Frontal cortex (tissue), 3 donors: ENCODE measurements at regions not wholly inside any gene's neighbourhood (a gene's known extent, or its start where the extent isn't known, plus 50 kb on each side); places are given as distances from the start of the nearest gene placed in this dataset.
"Not testable (repeated sequence)": the region's sequence is repeated elsewhere in the genome, so short reads cannot be mapped to it uniquely, and the experiment has no call there.

Experiments
- DNase-seq, 2 donors: peaks; one replicate each; pipeline ENCODE4 v3.0.0; 2012; ENCODE audit warnings: low spot score in 2 of 2
- FAIRE-seq: peaks from 2 replicates; lab custom pipeline; 2012; peaks lifted over from hg19 to GRCh38; lab: Jason Lieb, UNC
- donor health status: control.
- donor health status: control.
- donor health status: control.

DNA sequence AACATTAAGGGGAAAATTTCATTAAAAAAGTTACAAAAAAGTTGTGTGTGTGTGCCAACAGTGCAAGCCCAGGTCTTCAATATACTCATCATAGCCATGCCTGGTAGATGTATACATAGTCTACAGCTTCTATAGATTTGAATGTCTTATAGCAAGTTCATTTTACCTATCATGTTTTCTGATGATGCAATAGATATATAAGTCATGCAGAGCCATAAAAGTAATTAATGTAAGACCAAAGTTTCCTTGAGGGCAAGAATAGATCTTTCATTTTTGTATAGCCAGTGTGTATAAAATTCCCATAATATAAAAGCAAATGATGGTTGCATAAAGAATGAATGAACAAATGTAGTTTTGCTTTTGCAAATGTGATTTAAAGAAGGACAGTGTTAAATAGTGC, 1138.4 kb downstream of the TBL1XR1 start:
- DNase-seq (no peak), FAIRE-seq (no peak)

DNA sequence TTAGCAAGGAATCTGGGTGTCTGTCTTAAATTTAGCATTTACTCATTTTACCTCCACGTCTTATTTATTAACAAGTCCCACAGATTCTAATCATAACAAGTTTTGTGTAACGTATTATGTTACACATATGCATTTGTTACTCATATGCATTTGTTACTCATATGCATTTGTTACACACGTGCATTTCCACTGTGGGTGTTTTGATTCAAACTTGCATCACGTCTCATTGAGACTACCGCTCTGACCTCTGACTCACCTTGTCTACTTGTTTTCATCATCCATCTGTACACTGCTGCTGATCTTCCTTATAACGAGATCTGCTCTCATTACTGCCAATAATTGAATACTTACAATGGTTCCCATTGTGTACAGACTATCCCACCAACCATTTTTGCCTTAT, 1141.4 kb downstream of the TBL1XR1 start:
- DNase-seq (no peak), FAIRE-seq (no peak)

DNA sequence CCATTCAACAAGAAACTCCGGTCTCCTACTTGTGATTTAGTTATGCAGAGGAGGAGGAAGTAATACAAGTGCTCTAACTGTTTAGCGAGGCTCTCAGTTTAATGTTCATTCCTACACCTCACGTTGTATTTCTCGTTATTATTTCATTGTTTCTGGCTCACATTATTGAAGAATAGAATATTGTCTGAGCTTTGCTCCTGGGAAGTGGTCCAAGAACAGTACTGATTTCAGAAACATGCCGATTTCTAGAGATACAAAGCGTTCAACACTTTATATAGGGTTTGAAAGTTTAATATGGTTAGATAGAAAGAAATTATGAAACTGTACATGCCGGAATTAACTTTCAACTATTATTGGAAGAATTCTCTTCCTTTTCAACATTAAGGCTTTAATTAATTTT, 1145.5 kb downstream of the TBL1XR1 start:
- FAIRE-seq (no peak), DNase-seq (no peak)

DNA sequence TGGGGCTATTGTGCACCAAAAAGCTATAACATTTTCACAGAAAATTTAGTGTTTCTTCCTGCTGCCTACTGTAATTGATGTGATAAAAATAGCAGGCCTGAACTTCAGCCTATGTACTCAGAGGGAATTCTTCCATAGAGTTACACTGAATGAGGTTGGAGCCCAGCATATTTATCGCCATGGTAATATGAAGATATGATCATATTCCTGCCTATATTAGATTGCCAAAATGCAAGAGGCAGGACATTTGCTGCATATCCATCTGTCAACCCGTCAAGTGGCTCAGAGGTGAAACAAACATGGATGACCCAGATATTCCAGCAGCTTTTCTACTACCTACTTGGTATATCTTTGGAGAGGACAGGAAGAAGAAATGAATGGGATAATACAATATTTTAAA, 1150.6 kb downstream of the TBL1XR1 start:
- FAIRE-seq: no peak
- no peak for DNase-seq

DNA sequence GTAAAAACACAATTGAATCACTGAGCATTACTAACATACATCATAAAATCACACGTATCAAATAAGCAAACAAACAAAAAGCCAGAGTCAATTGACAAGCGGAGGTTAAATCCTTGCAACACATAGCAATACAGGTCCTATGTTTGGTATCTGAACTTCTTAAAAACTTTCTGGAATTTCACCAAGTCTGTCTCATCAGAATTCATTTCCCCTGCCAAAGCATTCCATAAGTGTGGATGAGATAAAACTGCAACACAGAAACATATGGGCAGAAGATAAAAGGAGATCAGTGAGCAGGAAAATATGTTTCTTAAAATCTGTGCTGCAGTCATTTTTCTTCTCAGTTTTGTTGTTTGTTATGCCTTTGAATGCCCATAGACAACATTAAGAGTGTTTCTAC, 1155.5 kb downstream of the TBL1XR1 start:
- DNase-seq (no peak), FAIRE-seq (no peak)

DNA sequence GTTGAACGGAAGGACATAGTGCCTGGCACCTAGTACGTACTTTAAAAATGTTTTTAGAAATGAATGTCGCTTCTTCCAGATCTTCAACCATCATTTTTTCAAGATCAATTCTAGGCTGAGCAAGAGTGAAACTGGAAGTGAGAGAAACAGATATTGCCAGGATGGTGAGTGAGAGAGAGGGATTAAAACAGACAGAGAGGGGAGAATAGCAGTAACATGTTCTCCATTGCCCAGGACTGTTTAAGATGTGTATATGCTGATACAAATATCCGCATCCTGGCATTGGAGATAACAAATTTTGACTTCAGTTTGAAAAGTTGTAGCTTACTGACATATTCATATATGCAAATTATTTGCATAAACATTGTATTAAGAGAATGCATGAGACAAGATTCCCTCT, 1156.1 kb downstream of the TBL1XR1 start:
- DNase-seq: no peak
- no peak for FAIRE-seq

DNA sequence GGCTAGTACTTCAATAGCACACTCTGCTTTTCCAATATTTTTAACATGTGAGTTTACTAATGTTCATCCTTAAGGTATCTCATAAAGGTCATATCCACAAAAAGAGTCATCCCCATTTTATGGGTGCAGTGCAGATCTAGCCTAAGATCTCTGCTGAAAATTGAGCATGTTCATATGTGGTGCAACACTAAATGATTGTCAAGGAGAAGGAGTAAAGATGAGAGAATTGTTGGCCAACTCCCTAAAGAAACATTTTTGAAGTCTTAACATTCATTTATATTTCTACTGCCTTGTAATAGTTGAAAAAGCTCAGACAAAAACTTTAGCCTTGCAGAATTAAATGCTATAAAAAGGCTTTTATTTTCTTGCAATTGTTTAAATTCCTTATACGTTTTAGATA, 1159.6 kb downstream of the TBL1XR1 start:
- DNase-seq (no peak), FAIRE-seq (no peak)

DNA sequence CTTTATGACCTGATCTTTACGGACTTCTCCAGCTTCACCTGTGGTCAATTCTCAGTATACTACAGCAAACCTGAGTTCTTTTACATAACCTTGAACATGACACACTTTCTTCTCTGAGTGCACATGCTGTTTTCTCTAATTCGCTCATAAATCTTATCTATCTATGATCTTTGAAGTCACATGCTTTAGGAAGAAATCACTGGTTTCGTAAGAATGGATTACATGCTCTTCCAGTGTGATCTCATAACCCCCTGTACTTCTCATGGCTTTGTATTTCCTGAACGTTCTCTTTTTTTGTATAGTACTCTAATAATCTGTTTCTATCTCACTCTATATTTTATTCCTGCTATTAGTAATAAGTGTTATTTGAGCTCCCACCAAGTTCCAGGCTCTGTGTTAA, 1165.2 kb downstream of the TBL1XR1 start:
- no peak for FAIRE-seq
- no peak for DNase-seq

DNA sequence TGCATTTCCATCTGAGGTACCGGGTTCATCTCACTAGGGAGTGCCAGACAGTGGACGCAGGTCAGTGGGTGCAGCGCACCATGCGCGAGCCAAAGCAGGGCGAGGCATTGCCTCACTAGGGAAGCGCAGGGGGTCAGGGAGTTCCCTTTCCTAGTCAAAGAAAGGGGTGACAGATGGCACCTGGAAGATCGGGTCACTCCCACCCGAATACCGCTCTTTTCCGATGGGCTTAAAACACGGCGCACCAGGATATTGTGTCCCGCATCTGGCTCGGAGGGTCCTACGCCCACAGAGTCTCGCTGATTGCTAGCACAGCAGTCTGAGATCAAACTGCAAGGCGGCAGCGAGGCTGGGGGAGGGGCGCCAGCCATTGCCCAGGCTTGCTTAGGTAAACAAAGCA, 1157.1 kb downstream of the NAALADL2 start:
- not testable (repeated sequence) for FAIRE-seq, DNase-seq

DNA sequence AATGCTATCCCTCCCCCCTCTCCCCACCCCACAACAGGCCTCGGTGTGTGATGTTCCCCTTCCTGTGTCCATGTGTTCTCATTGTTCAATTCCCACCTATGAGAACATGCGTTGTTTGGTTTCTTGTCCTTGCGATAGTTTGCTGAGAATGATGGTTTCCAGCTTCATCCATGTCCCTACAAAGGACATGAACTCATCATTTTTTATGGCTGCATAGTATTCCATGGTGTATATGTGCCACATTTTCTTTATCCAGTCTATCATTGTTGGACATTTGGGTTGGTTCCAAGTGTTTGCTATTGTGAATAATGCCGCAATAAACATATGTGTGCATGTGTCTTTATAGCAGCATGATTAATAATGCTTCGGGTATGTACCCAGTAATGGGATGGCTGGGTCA, 1156.1 kb downstream of the NAALADL2 start:
- not testable (repeated sequence) for DNase-seq

DNA sequence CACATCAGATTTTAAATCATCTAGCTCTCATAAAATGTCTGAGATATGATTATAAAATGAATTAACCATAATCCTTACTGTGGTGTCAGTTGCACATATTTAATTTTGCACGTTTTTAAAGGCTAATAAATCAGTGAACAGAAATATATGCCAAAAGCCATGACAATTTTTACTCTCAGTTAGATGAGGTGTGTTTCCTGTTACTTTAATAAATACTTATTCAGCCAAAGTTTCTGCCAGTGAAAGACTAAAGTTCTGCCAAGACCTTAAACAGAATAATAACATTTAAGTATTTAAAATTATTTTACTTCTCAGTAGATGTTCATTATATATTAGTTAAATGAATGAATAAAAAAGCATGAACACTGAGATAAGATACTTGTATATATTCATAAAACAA, 1150.1 kb downstream of the NAALADL2 start:
- no peak for DNase-seq

More for the DNA sequence above, 1156.1 kb downstream of the NAALADL2 start:
- not testable (repeated sequence) for FAIRE-seq

DNA sequence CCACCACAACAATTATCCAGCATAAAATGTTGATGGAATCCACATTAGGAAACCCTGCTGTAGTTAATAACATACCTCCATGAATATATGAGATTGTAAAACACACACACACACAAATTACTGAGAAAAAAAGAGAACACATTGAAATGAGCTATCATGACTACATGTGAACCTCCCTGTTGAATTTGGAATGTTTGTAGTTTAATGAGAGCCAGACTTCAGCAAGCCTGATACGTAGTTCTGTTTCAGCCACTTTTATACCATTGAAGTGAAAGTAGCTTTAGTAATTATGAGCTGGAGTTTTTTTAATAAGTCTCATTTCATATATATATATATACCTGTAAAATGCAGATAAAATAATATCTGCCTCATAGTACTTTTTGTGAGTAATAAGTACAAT, 1146.4 kb downstream of the NAALADL2 start:
- DNase-seq (no peak), FAIRE-seq (no peak)

More for the DNA sequence above, 1150.1 kb downstream of the NAALADL2 start:
- no peak for FAIRE-seq

DNA sequence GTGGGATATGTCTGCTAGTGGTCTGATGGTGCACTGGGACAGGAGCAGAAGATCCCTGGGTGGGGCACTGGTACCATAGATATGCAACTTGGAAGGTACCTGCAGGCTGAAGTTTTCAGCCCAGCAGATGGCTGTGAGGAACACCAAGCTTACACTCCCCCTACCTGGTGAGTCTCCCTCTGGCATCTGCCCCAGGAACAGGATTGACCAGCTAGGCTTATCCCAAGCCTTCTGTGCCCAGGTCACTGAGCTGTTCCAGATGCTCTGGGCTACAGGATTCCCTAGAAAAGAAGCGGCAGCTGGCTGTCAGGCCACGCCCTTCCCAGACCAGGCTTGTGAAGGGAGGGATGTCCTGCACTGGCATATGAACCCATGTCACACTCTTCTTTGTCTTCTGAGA, 1130.0 kb downstream of the NAALADL2 start:
- no peak for DNase-seq
- no peak for FAIRE-seq

DNA sequence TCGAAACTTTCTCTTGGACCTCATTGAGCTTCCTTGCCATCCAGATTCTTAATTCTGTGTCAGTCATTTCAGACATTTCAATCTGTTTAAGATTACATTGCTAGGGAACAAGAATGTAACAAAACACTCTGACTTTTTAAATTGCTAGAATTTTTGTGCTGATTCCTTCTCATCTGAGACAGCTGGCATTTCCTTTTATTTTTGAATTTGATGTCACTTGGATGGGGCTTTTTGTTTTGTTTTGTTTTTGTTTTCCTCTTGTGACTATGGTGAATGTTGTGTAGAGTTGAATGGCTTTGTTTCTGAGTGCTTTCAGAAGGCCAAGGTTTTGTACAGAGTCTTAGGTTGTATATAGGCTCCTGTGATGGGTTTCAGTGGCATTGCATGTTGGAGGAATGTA, 1129.3 kb downstream of the NAALADL2 start:
- no peak for FAIRE-seq
- no peak for DNase-seq

DNA sequence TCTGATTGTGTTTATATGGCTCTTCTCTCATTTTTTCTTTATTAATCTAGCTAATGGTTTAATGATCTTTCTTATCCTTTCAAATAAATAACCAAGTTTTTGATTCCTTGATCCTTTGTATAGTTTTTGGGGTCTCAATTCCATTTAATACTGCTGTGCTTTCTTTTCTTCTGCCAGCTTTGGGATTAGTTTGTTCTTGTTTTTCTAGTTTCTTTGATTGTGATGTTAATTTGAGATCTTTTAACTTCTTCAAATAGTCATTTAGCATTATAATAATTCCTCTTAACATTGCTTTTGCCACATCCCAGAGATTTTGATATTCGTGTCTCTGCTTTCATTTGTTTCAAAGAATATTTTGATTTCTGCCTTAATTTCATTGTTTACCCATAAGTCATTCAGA, 1126.6 kb downstream of the NAALADL2 start:
- FAIRE-seq (no peak), DNase-seq (no peak)

DNA sequence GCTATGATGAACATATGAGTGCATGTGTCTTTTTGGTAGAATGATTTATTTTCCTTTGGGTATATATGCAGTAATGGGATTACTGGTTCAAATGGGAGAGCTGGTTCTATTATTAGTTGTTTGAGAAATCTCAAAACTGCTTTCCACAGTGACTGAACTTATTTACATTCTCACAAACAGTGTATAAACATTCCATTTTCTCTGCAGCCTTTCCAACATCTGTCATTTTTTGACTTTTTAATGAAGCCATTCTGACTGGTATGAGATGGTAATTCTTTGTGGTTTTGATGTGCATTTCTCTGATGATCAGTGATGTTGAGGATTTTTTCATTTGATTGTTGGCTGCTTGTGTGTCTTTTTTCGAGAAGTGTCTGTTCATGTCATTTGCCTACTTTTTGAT, 1124.2 kb downstream of the NAALADL2 start:
- DNase-seq (no peak), FAIRE-seq (no peak)

DNA sequence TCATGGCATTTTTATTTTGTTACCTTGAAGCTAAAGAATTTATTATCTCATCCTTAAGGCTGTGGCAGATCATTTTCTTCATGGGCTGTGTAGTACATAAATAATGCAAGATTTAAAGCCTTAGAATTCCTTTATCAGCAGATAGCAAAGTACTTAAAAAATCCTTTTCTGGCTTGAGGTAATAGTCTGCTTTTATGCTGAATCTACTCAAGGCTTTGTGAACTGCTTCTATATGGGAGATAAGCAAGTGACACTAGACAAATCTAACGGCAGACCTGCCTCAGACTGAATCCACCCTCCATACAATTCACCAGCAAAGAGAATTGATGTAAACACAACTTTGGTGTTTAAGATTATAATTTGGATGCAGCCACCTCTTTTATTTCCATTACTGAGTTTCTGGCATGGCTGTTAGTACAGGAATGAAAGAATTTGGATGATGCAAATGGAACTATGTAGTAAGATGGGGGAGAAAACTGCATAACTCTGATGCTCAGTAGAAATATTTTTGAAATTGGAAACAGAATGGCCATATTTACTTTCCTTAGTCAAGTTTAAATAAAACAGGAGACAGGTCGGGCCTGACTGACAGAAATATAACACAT, 1121.5 kb downstream of the NAALADL2 start:
- DNase-seq (no peak), FAIRE-seq (no peak)

DNA sequence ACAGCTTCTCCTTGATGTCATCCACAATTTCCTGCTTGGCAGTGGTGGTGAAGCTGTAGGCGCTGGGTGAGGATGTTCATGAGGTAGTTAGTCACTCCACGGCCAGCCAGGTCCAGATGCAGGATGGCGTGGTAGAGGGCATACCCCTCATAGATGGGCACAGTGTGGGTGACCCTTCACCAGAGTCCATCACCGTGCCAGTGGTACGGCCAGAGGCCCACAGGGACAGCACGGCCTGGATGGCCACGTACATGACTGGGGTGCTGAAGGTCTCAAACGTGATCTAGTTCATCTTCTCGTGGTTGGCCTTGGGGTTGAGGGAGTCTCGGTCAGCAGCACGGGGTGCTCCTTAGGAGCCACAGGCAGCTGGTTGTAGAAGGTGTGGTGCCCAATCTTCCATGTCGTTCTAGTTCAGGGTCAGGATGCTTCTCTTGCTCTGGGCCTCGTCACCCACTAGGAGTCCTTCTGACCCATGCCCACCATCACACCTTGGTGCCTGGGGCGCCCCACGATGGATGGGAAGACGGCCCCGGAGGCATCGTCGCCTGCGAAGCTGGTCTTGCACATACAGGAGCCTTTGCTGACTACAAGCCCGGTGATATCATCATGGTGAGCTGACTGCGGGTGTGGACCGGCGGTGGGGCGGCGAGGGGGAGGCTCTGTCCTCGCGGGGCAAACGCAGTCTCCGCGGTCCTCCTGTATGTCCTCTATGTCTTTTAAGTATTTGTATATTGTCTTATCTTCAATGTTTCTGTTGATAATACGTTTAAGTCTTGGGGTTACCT, 1119.0 kb downstream of the NAALADL2 start:
- DNase-seq: no peak
- no peak for FAIRE-seq

DNA sequence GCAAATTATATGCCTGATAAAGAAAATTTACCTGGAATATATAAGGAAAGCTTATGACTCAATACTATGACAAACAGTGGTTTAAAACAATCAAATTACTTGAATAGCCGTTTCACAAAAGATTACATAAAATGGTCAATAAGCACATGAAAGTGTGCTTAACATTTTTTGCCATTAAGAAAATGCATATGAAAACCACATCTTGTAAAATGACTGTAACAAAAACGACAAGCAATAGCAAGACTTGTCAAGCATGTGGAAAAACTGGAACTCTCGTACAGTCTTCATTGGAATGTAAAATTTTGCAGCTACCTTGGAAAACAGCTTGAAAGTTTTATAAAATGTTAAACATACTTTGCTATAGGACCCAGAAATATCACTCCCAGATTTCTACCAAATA, 1110.3 kb downstream of the NAALADL2 start:
- no peak for FAIRE-seq
- DNase-seq: no peak

DNA sequence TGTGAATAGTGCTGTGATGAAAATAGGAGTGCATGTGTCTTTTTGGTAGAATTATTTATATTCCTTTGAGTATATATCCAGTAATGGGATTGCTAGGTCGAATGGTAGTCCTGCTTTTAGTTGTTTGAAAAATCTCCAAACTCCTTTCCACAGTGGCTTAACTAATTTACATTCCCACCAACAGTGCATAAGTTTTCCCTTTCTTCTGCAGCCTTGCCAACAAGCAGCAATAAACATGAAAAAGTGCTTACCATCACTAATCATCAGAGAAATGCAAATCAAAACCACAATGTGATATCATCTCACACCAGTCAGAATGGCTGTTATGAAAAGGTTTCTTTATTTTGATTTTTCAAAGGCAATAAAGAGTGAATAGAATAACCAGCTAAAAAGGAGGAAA, 1105.9 kb downstream of the NAALADL2 start:
- peak; percentile 34 for FAIRE-seq
- DNase-seq: no peak

DNA sequence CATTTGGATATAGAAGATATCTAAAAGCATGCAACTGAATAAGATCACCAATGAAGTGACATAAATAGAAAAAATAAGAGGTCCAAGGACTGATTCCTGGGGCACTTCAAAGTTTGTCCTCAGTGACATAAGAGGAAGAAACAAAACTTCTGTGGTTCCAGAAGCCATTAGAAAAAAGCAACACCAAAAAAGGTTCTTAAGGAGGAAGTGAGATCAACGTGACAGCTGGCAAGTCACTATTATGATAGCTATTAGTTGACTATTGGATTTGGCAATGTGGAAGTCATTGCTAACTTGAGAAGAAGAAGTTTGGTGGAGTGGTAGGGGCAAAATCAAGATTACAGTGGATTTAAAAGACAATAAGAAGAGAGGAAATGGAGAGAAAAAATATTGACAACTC, 1098.3 kb downstream of the NAALADL2 start:
- FAIRE-seq: no peak

DNA sequence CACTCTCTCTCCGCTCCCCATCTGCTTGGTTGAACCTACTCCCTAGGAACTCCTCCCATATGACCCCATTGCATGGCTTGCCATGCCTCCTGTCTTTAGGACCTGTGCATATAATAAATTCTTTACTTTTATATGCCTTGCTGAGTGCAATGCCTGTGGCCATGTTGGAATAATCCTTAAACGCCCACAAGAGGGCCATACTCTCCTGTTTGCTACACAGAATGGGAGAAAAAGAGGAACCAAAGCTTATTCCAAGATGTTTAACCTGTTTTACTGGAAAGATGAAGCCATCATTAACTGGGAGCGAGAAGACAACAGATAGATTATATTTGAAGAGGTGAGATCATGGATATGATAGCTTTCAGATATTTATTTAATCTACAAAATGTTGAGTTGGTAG, 1097.8 kb downstream of the NAALADL2 start:
- DNase-seq (no peak), FAIRE-seq (no peak)

More for the DNA sequence above, 1098.3 kb downstream of the NAALADL2 start:
- no peak for DNase-seq
